ENCODE measurements at regions not wholly inside any gene's neighbourhood (a gene's known extent, or its start where the extent isn't known, plus 50 kb on each side); places are given as distances from the start of the nearest gene placed in this dataset.

DNA sequence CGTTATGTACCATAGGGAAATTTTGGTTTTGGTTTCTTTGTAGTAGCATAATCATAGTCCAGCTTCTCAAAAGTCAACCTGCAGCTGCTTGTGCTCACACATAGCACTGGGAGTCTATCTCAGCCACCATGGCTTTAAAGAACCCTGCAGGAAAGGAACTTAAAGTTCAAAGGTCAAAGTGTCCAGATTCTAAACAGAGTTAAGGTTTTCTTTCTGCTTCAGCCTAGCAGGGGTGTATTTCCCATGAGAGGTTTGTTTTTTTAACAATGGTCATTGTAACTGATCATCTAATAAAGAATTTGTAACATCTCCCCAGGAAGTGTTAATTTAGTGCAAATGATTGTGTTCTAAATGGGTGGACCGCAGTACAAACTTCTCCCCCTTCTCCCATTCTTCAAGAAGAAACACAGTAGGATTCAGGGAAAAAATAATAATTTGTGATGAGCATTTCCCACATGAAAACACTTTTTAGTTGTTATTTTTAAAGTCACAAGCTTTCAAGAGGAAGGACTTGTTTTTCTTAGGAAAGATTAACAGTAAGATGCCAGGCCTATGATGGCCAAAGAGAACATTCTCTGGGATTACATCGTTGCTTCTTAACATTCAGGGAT, 168.0 kb downstream of the EFNB2 start:
- POLR2A ChIA-PET: no interaction called here
- CTCF ChIA-PET: interaction anchor here (1.6 kb wide), 1 partner anchor 16 kb away, joined by 4 read pairs; no protein-coding TSS in a partner anchor
- no peak for DNase-seq (ENCODE audit: extremely low spot score)
- TF ChIP-seq, protein P1, sequence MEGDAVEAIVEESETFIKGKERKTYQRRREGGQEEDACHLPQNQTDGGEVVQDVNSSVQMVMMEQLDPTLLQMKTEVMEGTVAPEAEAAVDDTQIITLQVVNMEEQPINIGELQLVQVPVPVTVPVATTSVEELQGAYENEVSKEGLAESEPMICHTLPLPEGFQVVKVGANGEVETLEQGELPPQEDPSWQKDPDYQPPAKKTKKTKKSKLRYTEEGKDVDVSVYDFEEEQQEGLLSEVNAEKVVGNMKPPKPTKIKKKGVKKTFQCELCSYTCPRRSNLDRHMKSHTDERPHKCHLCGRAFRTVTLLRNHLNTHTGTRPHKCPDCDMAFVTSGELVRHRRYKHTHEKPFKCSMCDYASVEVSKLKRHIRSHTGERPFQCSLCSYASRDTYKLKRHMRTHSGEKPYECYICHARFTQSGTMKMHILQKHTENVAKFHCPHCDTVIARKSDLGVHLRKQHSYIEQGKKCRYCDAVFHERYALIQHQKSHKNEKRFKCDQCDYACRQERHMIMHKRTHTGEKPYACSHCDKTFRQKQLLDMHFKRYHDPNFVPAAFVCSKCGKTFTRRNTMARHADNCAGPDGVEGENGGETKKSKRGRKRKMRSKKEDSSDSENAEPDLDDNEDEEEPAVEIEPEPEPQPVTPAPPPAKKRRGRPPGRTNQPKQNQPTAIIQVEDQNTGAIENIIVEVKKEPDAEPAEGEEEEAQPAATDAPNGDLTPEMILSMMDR (IDR thresholded peaks at IDR 0.05; ENCODE audit: control extremely low read depth, extremely low read depth, low read depth, missing control alignments): no peak

DNA sequence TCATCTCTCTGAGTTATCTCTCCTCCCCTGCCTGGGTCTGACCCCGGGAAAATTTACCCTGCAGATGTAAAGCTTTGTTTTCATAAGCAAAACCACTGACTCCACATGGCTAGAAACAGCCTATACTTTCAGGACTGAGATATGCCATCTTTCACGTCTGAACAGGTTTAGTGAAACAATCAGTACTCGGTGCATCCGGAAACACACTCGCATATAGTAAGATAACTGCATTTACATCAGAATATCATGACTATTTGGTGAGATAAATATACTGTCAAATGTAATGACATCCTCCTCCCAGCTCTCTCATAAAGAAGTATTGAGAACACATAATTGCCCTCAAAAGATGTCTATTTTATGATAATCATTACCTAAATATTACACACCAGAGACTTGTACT, 172.8 kb downstream of the EFNB2 start:
- ChIA-PET CTCF (interaction anchor here (1.3 kb wide), 1 partner anchor 16 kb away, joined by 3 read pairs; no protein-coding TSS in a partner anchor), POLR2A (no interaction called here)
- no peak for DNase-seq (ENCODE audit: extremely low spot score)
- TF ChIP-seq, protein P1 (IDR thresholded peaks at IDR 0.05; ENCODE audit: control extremely low read depth, extremely low read depth, low read depth, missing control alignments): no peak

DNA sequence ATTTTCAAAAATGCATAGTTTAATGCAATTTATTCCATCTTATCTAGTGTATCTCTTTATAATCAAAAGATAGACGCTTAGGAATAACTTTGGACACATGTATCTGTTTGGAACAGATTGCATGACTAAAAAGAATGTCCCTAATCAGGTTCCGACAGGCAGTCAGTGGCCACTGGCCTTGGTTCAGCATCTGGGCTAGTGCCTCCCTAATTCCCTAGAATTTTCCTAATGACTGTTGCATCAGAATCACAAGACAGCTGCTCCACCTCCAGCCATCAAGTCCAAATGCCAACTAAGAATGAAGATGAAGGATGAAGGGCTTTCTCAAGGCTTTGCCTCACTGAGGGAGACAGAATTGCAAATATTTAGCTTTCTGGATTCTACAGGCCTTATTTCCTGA, 173.8 kb downstream of the EFNB2 start:
- TF ChIP-seq, protein P1 (IDR thresholded peaks at IDR 0.05; ENCODE audit: control extremely low read depth, extremely low read depth, low read depth, missing control alignments): no peak

GRCh38 chr13:106357198-106357597, 178.3 kb downstream of the EFNB2 start:
- POLR2A ChIA-PET: no interaction called here
- DNase-seq (ENCODE audit: extremely low spot score): no peak
- TF ChIP-seq, protein P1 (IDR thresholded peaks at IDR 0.05; ENCODE audit: control extremely low read depth, extremely low read depth, low read depth, missing control alignments): no peak
- CTCF ChIA-PET: interaction anchor here (2.1 kb wide), 1 partner anchor 10 kb away, joined by 5 read pairs; no protein-coding TSS in a partner anchor

More for the DNA sequence above, 173.8 kb downstream of the EFNB2 start:
- ChIA-PET POLR2A (no interaction called here), CTCF (no interaction called here)
- DNase-seq (ENCODE audit: extremely low spot score): no peak

GRCh38 chr13:106355866-106356265, 179.6 kb downstream of the EFNB2 start:
- CTCF ChIA-PET: no interaction called here
- POLR2A ChIA-PET: no interaction called here
- DNase-seq (ENCODE audit: extremely low spot score): no peak
- TF ChIP-seq, protein P1 (IDR thresholded peaks at IDR 0.05; ENCODE audit: control extremely low read depth, extremely low read depth, low read depth, missing control alignments): no peak

DNA sequence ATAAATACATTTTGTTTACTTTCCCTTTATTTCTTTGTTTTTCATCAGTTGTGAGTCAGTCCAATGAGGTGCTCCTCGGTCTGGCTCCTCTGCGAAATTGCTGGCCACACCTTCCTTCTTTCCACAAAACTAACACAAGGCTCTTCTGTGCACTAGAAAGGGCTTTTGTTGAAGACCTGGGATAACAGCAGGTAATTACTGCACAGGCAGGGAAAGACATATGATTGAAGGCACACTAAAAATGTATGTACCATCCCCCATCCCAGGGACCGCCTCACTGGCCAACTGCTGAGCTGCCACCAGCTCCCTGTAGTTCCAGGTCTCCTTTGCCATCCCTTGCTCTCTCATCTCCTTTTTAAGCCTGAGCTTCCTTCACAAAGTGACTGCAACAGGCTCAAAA, 180.5 kb downstream of the EFNB2 start:
- TF ChIP-seq, protein P1 (IDR thresholded peaks at IDR 0.05; ENCODE audit: control extremely low read depth, extremely low read depth, low read depth, missing control alignments): no peak
- no peak for DNase-seq (ENCODE audit: extremely low spot score)
- POLR2A ChIA-PET: no interaction called here
- CTCF ChIA-PET: no interaction called here
